Esophagus squamous epithelium (tissue), 5 donors: ENCODE measurements at regions not wholly inside any gene's neighbourhood (a gene's known extent, or its start where the extent isn't known, plus 50 kb on each side); places are given as distances from the start of the nearest gene placed in this dataset.

ENCODE experiments used
- DNase-seq: peaks from one replicate; lab custom pipeline; 2025; lab: John Stamatoyannopoulos, UW
- H3K27ac ChIP-seq, 4 donors: fragments of 200-600 bp; sonication (generic); one replicate each; pipeline ENCODE4 v1.5.1; 2016 to 2019; ENCODE audit warnings: mild to moderate bottlenecking in 1 of 4
- H3K27me3 ChIP-seq, 4 donors: fragments of 200-600 bp; sonication (generic); 1 replicate in 3 of 4; 2 replicates in 1 of 4; pipeline versions ENCODE4 v1.5.1 to v1.6.0; 2017 to 2021; ENCODE audit warnings: antibody characterized with exemption in 1 of 4
- H3K36me3 ChIP-seq, 3 donors: fragments of 200-600 bp; sonication (generic); one replicate each; pipeline ENCODE4 v1.5.1; 2016 to 2019
- H3K4me1 ChIP-seq, 3 donors: fragments of 200-600 bp; sonication (generic); one replicate each; pipeline ENCODE4 v1.5.1; 2017 to 2019
- H3K4me3 ChIP-seq, 4 donors: fragments of 200-600 bp; sonication (generic); 1 replicate in 3 of 4; 2 replicates in 1 of 4; pipeline ENCODE4 v1.5.1; 2016 to 2019; ENCODE audit warnings: mild to moderate bottlenecking in 2 of 4, moderate library complexity in 1 of 4
- H3K9me3 ChIP-seq, 3 donors: fragments of 200-600 bp; sonication (generic); one replicate each; pipeline ENCODE4 v1.5.1; 2016 to 2019
- POLR2A ChIP-seq, 4 donors: fragments of 450-650 bp; IDR thresholded peaks; one replicate each; pipeline ENCODE4 v1.6.1; 2017; ENCODE audit warnings: antibody characterized with exemption in 4 of 4, mild to moderate bottlenecking in 4 of 4, moderate library complexity in 3 of 4
- WGBS, 2 donors: methylation state at CpG; one replicate each; pipeline ENCODE4 v1.1.5; 2018; 5-methylcytosine and 5-hydroxymethylcytosine counted together
- intact Hi-C: fragments of 100-400 bp; cut with DNase I; formaldehyde crosslinking; loops from one replicate; pipeline ENCODE4 v1.15.0; 2022
- TF ChIP-seq, protein P1 (sequence below), 6 experiments: fragments of 450-650 bp in 4 of 6; fragments of 200-600 bp in 2 of 6; sonication (generic) in 2 of 6; IDR thresholded peaks; one replicate each; pipeline ENCODE4 v1.5.1; 2016 to 2019; ENCODE audit warnings: antibody characterized with exemption in 6 of 6, mild to moderate bottlenecking in 4 of 6, moderate library complexity in 4 of 6
- donor health status: DM: yes; HTN: yes; CAD: no.

DNA sequence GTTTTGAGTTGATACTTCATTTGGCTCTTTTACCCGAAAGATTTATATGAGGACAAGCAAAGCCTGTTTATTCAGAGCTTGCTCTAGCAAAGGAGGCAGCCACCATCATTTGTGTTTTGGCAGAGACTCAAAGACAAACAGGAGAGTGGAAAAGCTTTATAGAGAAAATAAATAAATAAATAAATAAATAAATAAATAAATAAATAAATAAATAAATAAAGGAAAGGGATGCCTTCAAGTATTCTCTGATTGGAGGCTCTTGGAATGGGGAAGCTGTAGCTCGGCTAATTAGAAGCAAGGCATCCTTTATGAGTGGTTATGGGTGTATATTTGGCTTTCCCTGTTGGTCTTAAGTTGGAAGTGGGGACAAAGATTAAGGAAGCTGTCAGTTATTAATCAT is 229.8 kb downstream of the RASSF9 start:
- Histone ChIP-seq H3K27ac (no peak overlapping the region), H3K27me3 (no peaks in the 10 kb centered on the region), H3K9me3 (no peaks in the 10 kb centered on the region), H3K36me3 (no peaks in the 10 kb centered on the region), H3K4me1 (peaks cover 0 to 11% (median 0%) of the 10 kb centered on the region in 3 donors), H3K4me3 (no peak overlapping the region)
- no peak for DNase-seq
- TF ChIP-seq, protein P1, sequence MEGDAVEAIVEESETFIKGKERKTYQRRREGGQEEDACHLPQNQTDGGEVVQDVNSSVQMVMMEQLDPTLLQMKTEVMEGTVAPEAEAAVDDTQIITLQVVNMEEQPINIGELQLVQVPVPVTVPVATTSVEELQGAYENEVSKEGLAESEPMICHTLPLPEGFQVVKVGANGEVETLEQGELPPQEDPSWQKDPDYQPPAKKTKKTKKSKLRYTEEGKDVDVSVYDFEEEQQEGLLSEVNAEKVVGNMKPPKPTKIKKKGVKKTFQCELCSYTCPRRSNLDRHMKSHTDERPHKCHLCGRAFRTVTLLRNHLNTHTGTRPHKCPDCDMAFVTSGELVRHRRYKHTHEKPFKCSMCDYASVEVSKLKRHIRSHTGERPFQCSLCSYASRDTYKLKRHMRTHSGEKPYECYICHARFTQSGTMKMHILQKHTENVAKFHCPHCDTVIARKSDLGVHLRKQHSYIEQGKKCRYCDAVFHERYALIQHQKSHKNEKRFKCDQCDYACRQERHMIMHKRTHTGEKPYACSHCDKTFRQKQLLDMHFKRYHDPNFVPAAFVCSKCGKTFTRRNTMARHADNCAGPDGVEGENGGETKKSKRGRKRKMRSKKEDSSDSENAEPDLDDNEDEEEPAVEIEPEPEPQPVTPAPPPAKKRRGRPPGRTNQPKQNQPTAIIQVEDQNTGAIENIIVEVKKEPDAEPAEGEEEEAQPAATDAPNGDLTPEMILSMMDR (IDR thresholded peaks at IDR 0.05) = no peak
- TF ChIP-seq POLR2A (IDR thresholded peaks at IDR 0.05) = no peak
- 55 to 74% methylated on average over 2 of the region's 2 CpGs for WGBS, 2 donors
- intact Hi-C loops = no loop called here

DNA sequence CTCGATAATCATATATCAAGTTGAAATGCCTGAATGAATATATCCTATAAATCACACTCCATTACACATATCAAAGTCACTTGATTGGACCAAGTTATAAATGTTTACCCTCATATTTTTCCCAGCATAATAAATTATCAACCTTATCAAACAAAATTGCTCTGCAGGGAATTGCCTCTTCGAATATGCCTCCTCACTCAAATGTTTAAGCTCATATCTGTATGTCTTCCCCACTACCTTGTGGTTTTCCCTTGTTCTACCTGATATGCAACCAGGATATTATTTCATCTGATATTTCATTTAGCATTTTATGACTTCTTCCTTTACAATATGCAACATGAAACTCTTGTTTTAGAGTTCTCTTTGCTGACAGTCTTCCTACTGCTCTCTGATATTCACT is 226.4 kb downstream of the RASSF9 start:
- no peaks in the 10 kb centered on the region for H3K36me3 ChIP-seq
- no peak overlapping the region for H3K27ac ChIP-seq
- no peak for TF ChIP-seq POLR2A (IDR thresholded peaks at IDR 0.05)
- TF ChIP-seq, protein P1 (IDR thresholded peaks at IDR 0.05) = no peak
- H3K4me1 ChIP-seq = peaks cover 0 to 11% (median 0%) of the 10 kb centered on the region in 3 donors
- WGBS, 2 donors = 84 to 87% methylated on average over 2 of the region's 2 CpGs
- no peaks in the 10 kb centered on the region for H3K9me3 ChIP-seq
- DNase-seq = no peak
- intact Hi-C loops = no loop called here
- no peaks in the 10 kb centered on the region for H3K27me3 ChIP-seq
- H3K4me3 ChIP-seq = no peak overlapping the region

DNA sequence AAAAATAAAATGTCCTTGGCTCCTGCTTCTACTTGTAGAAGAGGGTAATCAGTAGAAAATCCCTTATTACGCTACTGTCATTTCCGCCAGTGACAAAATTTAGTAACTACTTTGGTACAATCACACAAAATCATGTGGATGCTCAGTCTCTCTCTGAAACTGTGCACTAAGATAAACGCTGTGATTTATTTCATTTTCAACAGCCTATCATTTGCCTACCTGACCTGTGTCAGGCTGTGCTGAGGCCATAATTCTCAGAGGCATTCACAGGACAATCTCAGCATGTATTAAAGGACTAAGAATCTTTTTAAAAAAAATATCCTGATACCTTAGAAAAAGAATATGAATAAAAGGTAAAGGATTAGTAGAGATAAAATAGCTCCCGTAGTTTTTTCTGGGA is 226.0 kb downstream of the RASSF9 start:
- intact Hi-C loops = no loop called here
- TF ChIP-seq, protein P1 (IDR thresholded peaks at IDR 0.05) = no peak
- TF ChIP-seq POLR2A (IDR thresholded peaks at IDR 0.05) = no peak
- H3K4me1 ChIP-seq = peaks cover 0 to 11% (median 0%) of the 10 kb centered on the region in 3 donors
- DNase-seq = no peak
- H3K9me3 ChIP-seq = no peaks in the 10 kb centered on the region
- 83 to 89% methylated on average over 4 of the region's 4 CpGs for WGBS, 2 donors
- H3K27me3 ChIP-seq = no peaks in the 10 kb centered on the region
- H3K27ac ChIP-seq = no peak overlapping the region
- H3K4me3 ChIP-seq = no peak overlapping the region
- H3K36me3 ChIP-seq = no peaks in the 10 kb centered on the region

DNA sequence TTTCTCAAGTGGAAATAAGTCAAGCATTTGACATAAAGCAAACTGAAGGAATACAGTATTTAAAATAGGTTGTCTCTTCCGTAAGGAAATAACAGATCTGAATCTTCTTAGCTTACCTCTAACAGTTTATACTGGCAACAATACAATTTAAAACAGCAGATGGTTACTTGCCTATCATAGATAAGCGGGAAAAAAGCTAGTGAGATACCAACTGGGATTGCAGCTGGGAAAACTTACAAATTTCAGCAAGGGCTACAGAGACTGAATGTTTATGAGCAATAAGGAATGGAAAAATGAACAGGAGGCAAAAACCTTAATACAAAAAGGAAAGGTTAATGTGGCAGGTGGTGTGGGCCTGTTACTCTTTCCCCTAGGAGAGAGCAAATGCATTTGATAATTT is 220.0 kb downstream of the RASSF9 start:
- intact Hi-C loops = no loop called here
- Histone ChIP-seq H3K9me3 (no peaks in the 10 kb centered on the region), H3K27me3 (no peaks in the 10 kb centered on the region), H3K4me1 (peaks cover 0 to 5% (median 0%) of the 10 kb centered on the region in 3 donors), H3K36me3 (no peaks in the 10 kb centered on the region), H3K27ac (no peak overlapping the region), H3K4me3 (no peak overlapping the region)
- WGBS, 2 donors = 79 to 88% methylated on average over 2 of the region's 2 CpGs
- DNase-seq = no peak
- TF ChIP-seq, protein P1 (IDR thresholded peaks at IDR 0.05) = no peak
- TF ChIP-seq POLR2A (IDR thresholded peaks at IDR 0.05) = no peak

DNA sequence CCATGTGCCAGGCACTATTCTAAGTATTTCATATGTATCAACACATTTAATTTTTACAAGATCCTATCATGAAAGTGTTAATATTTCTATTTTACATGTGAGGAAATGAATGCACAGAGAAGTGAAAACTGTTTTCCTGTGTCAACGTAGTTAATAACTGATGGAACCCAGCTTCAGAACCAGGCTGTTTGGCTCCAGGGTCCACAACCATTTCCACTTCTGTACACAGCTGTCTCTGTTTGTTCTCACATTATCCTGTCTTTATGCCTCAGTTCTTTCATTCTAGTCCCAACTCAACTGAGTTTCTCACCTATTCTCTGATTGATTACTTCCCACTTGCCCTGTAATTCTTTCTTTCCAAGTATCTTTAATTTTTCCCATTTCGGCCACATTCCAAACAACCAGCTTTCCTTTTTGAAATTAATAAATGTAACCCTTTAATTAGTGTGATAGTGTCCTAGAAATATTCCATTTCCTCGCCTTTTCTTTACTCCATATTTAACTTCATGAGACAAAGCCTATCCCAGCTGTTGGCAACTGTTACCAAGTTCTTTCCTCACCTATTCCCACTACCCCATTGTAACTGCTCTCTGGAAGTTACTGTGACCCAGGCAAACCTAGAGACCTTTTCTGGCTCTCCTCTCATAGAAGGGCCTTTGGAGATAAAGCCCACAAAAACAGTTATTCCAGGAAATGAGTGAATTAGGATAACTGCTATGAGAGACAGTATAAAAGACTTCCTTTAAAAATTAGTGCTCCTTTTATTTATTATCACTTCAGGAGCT is 218.7 kb downstream of the RASSF9 start:
- 68 to 71% methylated on average over 3 of the region's 3 CpGs for WGBS, 2 donors
- H3K9me3 ChIP-seq = no peaks in the 10 kb centered on the region
- H3K4me1 ChIP-seq = peaks cover 0 to 5% (median 0%) of the 10 kb centered on the region in 3 donors
- no peak for TF ChIP-seq POLR2A (IDR thresholded peaks at IDR 0.05)
- TF ChIP-seq, protein P1 (IDR thresholded peaks at IDR 0.05) = no peak
- no peaks in the 10 kb centered on the region for H3K36me3 ChIP-seq
- DNase-seq = no peak
- H3K27me3 ChIP-seq = no peaks in the 10 kb centered on the region
- no peak overlapping the region for H3K4me3 ChIP-seq
- no peak overlapping the region for H3K27ac ChIP-seq
- intact Hi-C loops = no loop called here
